ENCODE measurements at regions not wholly inside any gene's neighbourhood (a gene's known extent, or its start where the extent isn't known, plus 50 kb on each side); places are given as distances from the start of the nearest gene placed in this dataset.
"Not testable (repeated sequence)": the region's sequence is repeated elsewhere in the genome, so short reads cannot be mapped to it uniquely, and the experiment has no call there.

GRCh38 chr1:166395729-166396128, 228.9 kb upstream of the FAM78B start:
- no peak for DNase-seq

GRCh38 chr1:166409253-166410082, 242.7 kb upstream of the FAM78B start:
- DNase-seq, result not testable (repeated sequence)

GRCh38 chr1:166410083-166410385, 243.2 kb upstream of the FAM78B start:
- no peak for DNase-seq

GRCh38 chr1:166416831-166417230, 250.0 kb upstream of the FAM78B start:
- DNase-seq, result not testable (repeated sequence)

GRCh38 chr1:166418344-166418933, 251.6 kb upstream of the FAM78B start:
- no peak for DNase-seq

GRCh38 chr1:166422586-166422985, 255.8 kb upstream of the FAM78B start:
- DNase-seq, result not testable (repeated sequence)

- DNase-seq, result no peak
Measured at GRCh38 chr1:166432655-166433054, 265.9 kb upstream of the FAM78B start.

GRCh38 chr1:166433404-166434304, 266.9 kb upstream of the FAM78B start:
- not testable (repeated sequence) for DNase-seq

- DNase-seq, result no peak
Measured at GRCh38 chr1:166457700-166458099, 290.9 kb upstream of the FAM78B start.

GRCh38 chr1:166464333-166464732, 297.5 kb upstream of the FAM78B start:
- DNase-seq, result no peak

- DNase-seq, result no peak
Measured at GRCh38 chr1:166470014-166470413, 303.2 kb upstream of the FAM78B start.

- no peak for DNase-seq
Measured at GRCh38 chr1:166470441-166470840, 303.6 kb upstream of the FAM78B start.

GRCh38 chr1:166471359-166471758, 304.6 kb upstream of the FAM78B start:
- DNase-seq, result no peak

GRCh38 chr1:166479052-166479631, 312.3 kb upstream of the FAM78B start:
- peak; percentile 65 for DNase-seq

- no peak for DNase-seq
Measured at GRCh38 chr1:166484471-166484870, 317.7 kb upstream of the FAM78B start.

- DNase-seq, result no peak
Measured at GRCh38 chr1:166484871-166485270, 318.1 kb upstream of the FAM78B start.

- no peak for DNase-seq
Measured at GRCh38 chr1:166485620-166486019, 318.8 kb upstream of the FAM78B start.

- DNase-seq, result no peak
Measured at GRCh38 chr1:166488327-166488726, 321.5 kb upstream of the FAM78B start.

- no peak for DNase-seq
Measured at GRCh38 chr1:166489356-166489669, 322.5 kb upstream of the FAM78B start.

GRCh38 chr1:166489670-166490436, 323.1 kb upstream of the FAM78B start:
- peak; percentile 62 for DNase-seq

GRCh38 chr1:166490437-166490991, 323.7 kb upstream of the FAM78B start:
- DNase-seq, result no peak

GRCh38 chr1:166493765-166494164, 327.0 kb upstream of the FAM78B start:
- DNase-seq, result not testable (repeated sequence)

Data from stimulated activated CD4-positive, alpha-beta T cell treated with anti-CD3 and anti-CD28 coated beads, Interleukin-15, amount 100 ng/mL, for 24 hours (primary cell).